ENCODE measurements at regions not wholly inside any gene's neighbourhood (a gene's known extent, or its start where the extent isn't known, plus 50 kb on each side); places are given as distances from the start of the nearest gene placed in this dataset.

GRCh38 chr7:422191-422885, 97.3 kb downstream of the PDGFA start:
- intact Hi-C loops (cut with micrococcal nuclease): no loop called here

GRCh38 chr7:422886-423225, 96.8 kb downstream of the PDGFA start:
- intact Hi-C loops (cut with micrococcal nuclease): no loop called here

GRCh38 chr7:423312-424260, 96.1 kb downstream of the PDGFA start:
- intact Hi-C loops (cut with micrococcal nuclease): no loop called here

GRCh38 chr7:424301-424935, 95.2 kb downstream of the PDGFA start:
- intact Hi-C loops (cut with micrococcal nuclease): no loop called here

- intact Hi-C loops (cut with micrococcal nuclease): no loop called here
Observed at GRCh38 chr7:424961-425793, 94.5 kb downstream of the PDGFA start.

- intact Hi-C loops (cut with micrococcal nuclease): no loop called here
Observed at GRCh38 chr7:425794-426188, 93.9 kb downstream of the PDGFA start.

- intact Hi-C loops (cut with micrococcal nuclease): no loop called here
Observed at GRCh38 chr7:426510-426909, 93.1 kb downstream of the PDGFA start.

- intact Hi-C loops (cut with micrococcal nuclease): no loop called here
Observed at GRCh38 chr7:427506-428103, 92.0 kb downstream of the PDGFA start.

GRCh38 chr7:428387-428786, 91.3 kb downstream of the PDGFA start:
- intact Hi-C loops (cut with micrococcal nuclease): no loop called here

- intact Hi-C loops (cut with micrococcal nuclease): no loop called here
Observed at GRCh38 chr7:428927-429827, 90.5 kb downstream of the PDGFA start.

GRCh38 chr7:429828-430180, 89.8 kb downstream of the PDGFA start:
- intact Hi-C loops (cut with micrococcal nuclease): no loop called here

GRCh38 chr7:431041-431440, 88.6 kb downstream of the PDGFA start:
- intact Hi-C loops (cut with micrococcal nuclease): no loop called here

- intact Hi-C loops (cut with micrococcal nuclease): no loop called here
Observed at GRCh38 chr7:431658-432111, 88.0 kb downstream of the PDGFA start.

GRCh38 chr7:432256-432655, 87.4 kb downstream of the PDGFA start:
- intact Hi-C loops (cut with micrococcal nuclease): no loop called here

GRCh38 chr7:432933-433332, 86.7 kb downstream of the PDGFA start:
- intact Hi-C loops (cut with micrococcal nuclease): no loop called here

- intact Hi-C loops (cut with micrococcal nuclease): no loop called here
Observed at GRCh38 chr7:433558-433957, 86.1 kb downstream of the PDGFA start.

- intact Hi-C loops (cut with micrococcal nuclease): no loop called here
Observed at GRCh38 chr7:434891-435629, 84.6 kb downstream of the PDGFA start.

GRCh38 chr7:435630-436366, 83.8 kb downstream of the PDGFA start:
- intact Hi-C loops (cut with micrococcal nuclease): no loop called here
